Testis (tissue), 2 donors: ENCODE measurements at regions not wholly inside any gene's neighbourhood (a gene's known extent, or its start where the extent isn't known, plus 50 kb on each side); places are given as distances from the start of the nearest gene placed in this dataset.

Source experiments
- CTCF ChIP-seq, 3 experiments: fragments of 450-650 bp in 2 of 3; fragments of 200-600 bp in 1 of 3; sonication (generic) in 1 of 3; IDR thresholded peaks; one replicate each; pipeline ENCODE4 v1.5.1; 2016 to 2019; ENCODE audit warnings: antibody characterized with exemption in 3 of 3, mild to moderate bottlenecking in 2 of 3, moderate library complexity in 1 of 3
- POLR2A ChIP-seq: fragments of 450-650 bp; IDR thresholded peaks from one replicate; pipeline ENCODE4 v1.6.1; 2017; ENCODE audit warnings: antibody characterized with exemption, mild to moderate bottlenecking, moderate library complexity

DNA sequence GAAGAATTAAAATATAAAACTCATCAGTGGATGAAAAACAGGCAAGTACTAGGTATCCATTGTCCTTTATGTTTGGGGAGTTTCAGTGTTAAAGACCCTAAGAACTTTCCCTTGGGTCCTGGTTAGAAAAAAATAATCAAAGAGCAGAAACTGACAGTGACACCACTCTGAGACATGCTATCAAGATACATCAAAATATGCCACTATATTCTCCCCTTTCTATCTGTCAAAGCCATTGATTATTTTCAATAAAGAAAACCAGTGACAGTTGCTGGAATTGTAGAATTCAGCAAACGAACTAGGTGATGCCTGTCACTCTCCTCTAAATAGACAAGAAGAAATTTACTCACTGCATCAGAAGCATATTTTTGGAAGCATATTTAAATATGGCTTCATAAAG lies 496.7 kb upstream of the CFAP20DC start:
- TF ChIP-seq CTCF (IDR thresholded peaks at IDR 0.05): no peak
- TF ChIP-seq POLR2A: no peak
